CD4-positive, alpha-beta T cell treated with Interleukin-6 for 4 hours (primary cell): ENCODE measurements at regions not wholly inside any gene's neighbourhood (a gene's known extent, or its start where the extent isn't known, plus 50 kb on each side); places are given as distances from the start of the nearest gene placed in this dataset.
"Not testable (repeated sequence)": the region's sequence is repeated elsewhere in the genome, so short reads cannot be mapped to it uniquely, and the experiment has no call there.

Experiments
- DNase-seq: peaks from one replicate; pipeline ENCODE4 v3.0.0-alpha.2; 2020; ENCODE audit warnings: mixed read lengths

GRCh38 chr18:1585881-1586488 is 681.3 kb downstream of the ADCYAP1 start:
- DNase-seq, result no peak

GRCh38 chr18:1593091-1593490 is 688.4 kb downstream of the ADCYAP1 start:
- no peak for DNase-seq

GRCh38 chr18:1595195-1595594 is 690.5 kb downstream of the ADCYAP1 start:
- no peak for DNase-seq

- no peak for DNase-seq
Measured at GRCh38 chr18:1599196-1599595, 694.5 kb downstream of the ADCYAP1 start.

GRCh38 chr18:1604751-1605150 is 700.1 kb downstream of the ADCYAP1 start:
- no peak for DNase-seq

- no peak for DNase-seq
Measured at GRCh38 chr18:1618364-1618763, 713.7 kb downstream of the ADCYAP1 start.

- no peak for DNase-seq
Measured at GRCh38 chr18:1619507-1619906, 714.8 kb downstream of the ADCYAP1 start.

- DNase-seq, result no peak
Measured at GRCh38 chr18:1624612-1625011, 719.9 kb downstream of the ADCYAP1 start.

GRCh38 chr18:1627494-1627893 is 722.8 kb downstream of the ADCYAP1 start:
- DNase-seq, result no peak

- DNase-seq, result no peak
Measured at GRCh38 chr18:1648712-1649111, 744.0 kb downstream of the ADCYAP1 start.

GRCh38 chr18:1652018-1652417 is 747.3 kb downstream of the ADCYAP1 start:
- no peak for DNase-seq

GRCh38 chr18:1653873-1654272 is 749.2 kb downstream of the ADCYAP1 start:
- DNase-seq, result no peak

GRCh38 chr18:1657876-1658275 is 753.2 kb downstream of the ADCYAP1 start:
- no peak for DNase-seq

- no peak for DNase-seq
Measured at GRCh38 chr18:1658908-1659566, 754.4 kb downstream of the ADCYAP1 start.

- DNase-seq, result no peak
Measured at GRCh38 chr18:1663879-1664705, 759.4 kb downstream of the ADCYAP1 start.

GRCh38 chr18:1665079-1665478 is 760.4 kb downstream of the ADCYAP1 start:
- DNase-seq, result no peak

- no peak for DNase-seq
Measured at GRCh38 chr18:1668279-1668678, 763.6 kb downstream of the ADCYAP1 start.

- not testable (repeated sequence) for DNase-seq
Measured at GRCh38 chr18:1671710-1672109, 767.0 kb downstream of the ADCYAP1 start.

- DNase-seq, result no peak
Measured at GRCh38 chr18:1676387-1676786, 771.7 kb downstream of the ADCYAP1 start.

- DNase-seq, result no peak
Measured at GRCh38 chr18:1680108-1680507, 775.4 kb downstream of the ADCYAP1 start.

- no peak for DNase-seq
Measured at GRCh38 chr18:1691863-1692262, 787.2 kb downstream of the ADCYAP1 start.

GRCh38 chr18:1708006-1708405 is 803.3 kb downstream of the ADCYAP1 start:
- DNase-seq, result no peak

GRCh38 chr18:1710114-1710513 is 805.4 kb downstream of the ADCYAP1 start:
- DNase-seq, result no peak

GRCh38 chr18:1732143-1732542 is 827.5 kb downstream of the ADCYAP1 start:
- no peak for DNase-seq
